ENCODE measurements at regions not wholly inside any gene's neighbourhood (a gene's known extent, or its start where the extent isn't known, plus 50 kb on each side); places are given as distances from the start of the nearest gene placed in this dataset.

DNA sequence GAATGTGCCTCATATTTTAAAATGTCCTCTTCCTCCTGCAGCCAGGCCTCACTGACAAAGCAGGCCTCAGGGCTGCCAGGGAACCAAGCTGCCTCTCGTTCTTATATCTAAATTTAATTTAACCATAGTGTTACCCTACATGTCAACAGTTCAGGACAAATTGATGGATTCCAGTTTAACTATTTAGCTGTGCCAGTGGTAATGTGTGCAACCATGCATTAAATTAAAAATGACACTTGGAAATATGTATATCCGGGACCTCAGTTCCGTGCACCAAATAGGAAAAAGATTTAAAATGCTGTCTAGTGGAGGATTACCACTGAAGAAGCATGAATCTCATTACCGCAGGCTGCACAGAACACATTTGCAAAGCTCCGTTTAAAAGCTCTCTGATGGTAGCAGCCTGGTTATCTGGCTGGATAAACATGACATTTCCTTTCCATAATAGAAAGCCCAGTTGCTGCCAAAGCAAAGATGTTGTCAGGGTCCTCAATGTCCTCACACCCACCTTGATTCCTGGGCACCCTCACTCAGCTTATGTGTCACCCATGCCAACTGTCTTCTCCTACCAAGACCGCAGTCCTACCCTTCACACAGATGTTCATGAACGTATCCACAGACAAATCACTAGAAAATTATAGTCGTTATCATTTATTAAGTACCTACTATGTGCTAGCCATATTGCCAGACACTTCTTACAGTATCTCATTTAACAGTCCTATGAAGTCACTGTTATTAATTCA lies 73.3 kb upstream of the FRMD4A start:
- DNase-seq, result no peak
- ChIA-PET POLR2A (no interaction called here), CTCF (interaction anchor here (0.6 kb wide), 1 partner anchor 491 kb away, joined by 3 read pairs; no protein-coding TSS in a partner anchor)
- H3K4me1 ChIP-seq, result peaks cover 8% of the 10 kb centered on the region; the same call in 1 of the 2 replicates
- peaks cover 11% of the 10 kb centered on the region for H3K4me1 Mint-ChIP-seq (ENCODE audit: low read depth, unreplicated experiment)
- no peak for TF ChIP-seq CTCF (IDR thresholded peaks at IDR 0.05; ENCODE audit: insufficient read depth in 1 of 2, low read depth in 1 of 2, low read length in 1 of 2, severe bottlenecking in 1 of 2, unreplicated experiment in 1 of 2)
- H3K27me3 ChIP-seq (replicated peaks; ENCODE audit: control insufficient read depth, insufficient read depth, low read length), result no peaks in the 10 kb centered on the region
- no peak overlapping the region for H3K4me3 ChIP-seq (ENCODE audit: low read depth, low read length)
- no peaks in the 10 kb centered on the region for H3K9me3 ChIP-seq
- no peak overlapping the region for H3K4me3 Mint-ChIP-seq (ENCODE audit: unreplicated experiment)
- no TSS peak for BruUV-seq (replicated peaks)
- no peaks in the 10 kb centered on the region for H3K36me3 ChIP-seq (ENCODE audit: control insufficient read depth, insufficient read depth, low read length)
- intact Hi-C loops (cut with micrococcal nuclease; ENCODE audit: unreplicated experiment), result no loop called here
- H3K9me3 Mint-ChIP-seq (ENCODE audit: unreplicated experiment), result peaks cover 3% of the 10 kb centered on the region
- H3K36me3 Mint-ChIP-seq (ENCODE audit: insufficient read depth, unreplicated experiment), result no peaks in the 10 kb centered on the region
- peaks cover 2% of the 10 kb centered on the region for H3K27me3 Mint-ChIP-seq (ENCODE audit: insufficient read depth, unreplicated experiment)
- H3K27ac Mint-ChIP-seq (ENCODE audit: unreplicated experiment), result no peak overlapping the region

- Mint-ChIP-seq H3K36me3 (ENCODE audit: insufficient read depth, unreplicated experiment) (no peaks in the 10 kb centered on the region), H3K4me1 (ENCODE audit: low read depth, unreplicated experiment) (peaks cover 11% of the 10 kb centered on the region), H3K4me3 (ENCODE audit: unreplicated experiment) (no peak overlapping the region), H3K27me3 (ENCODE audit: insufficient read depth, unreplicated experiment) (peaks cover 2% of the 10 kb centered on the region), H3K9me3 (ENCODE audit: unreplicated experiment) (peaks cover 9% of the 10 kb centered on the region), H3K27ac (ENCODE audit: unreplicated experiment) (no peak overlapping the region)
- Histone ChIP-seq H3K4me3 (ENCODE audit: low read depth, low read length) (no peak overlapping the region), H3K36me3 (ENCODE audit: control insufficient read depth, insufficient read depth, low read length) (no peaks in the 10 kb centered on the region), H3K27me3 (replicated peaks; ENCODE audit: control insufficient read depth, insufficient read depth, low read length) (no peaks in the 10 kb centered on the region), H3K4me1 (peaks cover 8% of the 10 kb centered on the region; the same call in 1 of the 2 replicates), H3K9me3 (no peaks in the 10 kb centered on the region)
- no peak for DNase-seq
- CTCF ChIA-PET, result no interaction called here
- POLR2A ChIA-PET, result no interaction called here
- BruUV-seq (replicated peaks), result no TSS peak
- no peak for TF ChIP-seq CTCF (IDR thresholded peaks at IDR 0.05; ENCODE audit: insufficient read depth in 1 of 2, low read depth in 1 of 2, low read length in 1 of 2, severe bottlenecking in 1 of 2, unreplicated experiment in 1 of 2)
- intact Hi-C loops (cut with micrococcal nuclease; ENCODE audit: unreplicated experiment), result no loop called here
These were observed 72.6 kb upstream of the FRMD4A start for GRCh38 chr10:14403359-14403758.

DNA sequence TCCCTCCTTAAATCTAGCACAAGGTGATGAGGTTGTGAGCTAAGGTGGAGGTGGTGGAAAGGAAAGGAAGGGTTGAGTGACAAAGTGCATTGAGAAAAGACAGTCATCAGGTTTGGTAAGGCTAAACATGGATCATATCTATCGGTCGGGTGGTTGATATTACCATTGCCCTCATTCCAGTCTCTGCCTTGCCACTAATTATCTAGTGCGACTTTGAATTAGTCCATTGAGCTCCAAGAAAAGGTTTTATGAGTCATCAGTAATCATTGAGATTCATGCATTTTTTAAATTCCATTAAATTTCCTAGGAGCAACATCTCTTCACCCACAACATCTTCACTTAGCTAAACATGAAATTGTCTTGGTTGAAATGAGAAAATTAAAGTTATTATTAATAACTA lies 68.9 kb upstream of the FRMD4A start:
- no peak for TF ChIP-seq CTCF (IDR thresholded peaks at IDR 0.05; ENCODE audit: insufficient read depth in 1 of 2, low read depth in 1 of 2, low read length in 1 of 2, severe bottlenecking in 1 of 2, unreplicated experiment in 1 of 2)
- no peaks in the 10 kb centered on the region for H3K27me3 ChIP-seq (replicated peaks; ENCODE audit: control insufficient read depth, insufficient read depth, low read length)
- H3K4me3 ChIP-seq (ENCODE audit: low read depth, low read length), result no peak overlapping the region
- Mint-ChIP-seq H3K27me3 (ENCODE audit: insufficient read depth, unreplicated experiment) (peaks cover 2% of the 10 kb centered on the region), H3K27ac (ENCODE audit: unreplicated experiment) (no peak overlapping the region), H3K36me3 (ENCODE audit: insufficient read depth, unreplicated experiment) (no peaks in the 10 kb centered on the region), H3K9me3 (ENCODE audit: unreplicated experiment) (peaks cover 16% of the 10 kb centered on the region), H3K4me3 (ENCODE audit: unreplicated experiment) (no peak overlapping the region), H3K4me1 (ENCODE audit: low read depth, unreplicated experiment) (no peaks in the 10 kb centered on the region)
- no peaks in the 10 kb centered on the region for H3K9me3 ChIP-seq
- no peak for DNase-seq
- H3K36me3 ChIP-seq (ENCODE audit: control insufficient read depth, insufficient read depth, low read length), result no peaks in the 10 kb centered on the region
- no TSS peak for BruUV-seq (replicated peaks)
- ChIA-PET POLR2A (no interaction called here), CTCF (interaction anchor here (1.2 kb wide), 1 partner anchor 14 kb away, joined by 5 read pairs; no protein-coding TSS in a partner anchor)
- no peaks in the 10 kb centered on the region for H3K4me1 ChIP-seq
- intact Hi-C loops (cut with micrococcal nuclease; ENCODE audit: unreplicated experiment), result no loop called here

Measured in Caco-2 (cell line).